Stimulated activated CD4-positive, alpha-beta T cell treated with anti-CD3 and anti-CD28 coated beads, Interleukin-15, amount 100 ng/mL, for 48 hours (primary cell): ENCODE measurements at regions not wholly inside any gene's neighbourhood (a gene's known extent, or its start where the extent isn't known, plus 50 kb on each side); places are given as distances from the start of the nearest gene placed in this dataset.

Experiments
- DNase-seq, 2 donors: peaks; one replicate each; pipeline ENCODE4 v3.0.0-alpha.2; 2020; ENCODE audit warnings: low read depth in 2 of 2

DNA sequence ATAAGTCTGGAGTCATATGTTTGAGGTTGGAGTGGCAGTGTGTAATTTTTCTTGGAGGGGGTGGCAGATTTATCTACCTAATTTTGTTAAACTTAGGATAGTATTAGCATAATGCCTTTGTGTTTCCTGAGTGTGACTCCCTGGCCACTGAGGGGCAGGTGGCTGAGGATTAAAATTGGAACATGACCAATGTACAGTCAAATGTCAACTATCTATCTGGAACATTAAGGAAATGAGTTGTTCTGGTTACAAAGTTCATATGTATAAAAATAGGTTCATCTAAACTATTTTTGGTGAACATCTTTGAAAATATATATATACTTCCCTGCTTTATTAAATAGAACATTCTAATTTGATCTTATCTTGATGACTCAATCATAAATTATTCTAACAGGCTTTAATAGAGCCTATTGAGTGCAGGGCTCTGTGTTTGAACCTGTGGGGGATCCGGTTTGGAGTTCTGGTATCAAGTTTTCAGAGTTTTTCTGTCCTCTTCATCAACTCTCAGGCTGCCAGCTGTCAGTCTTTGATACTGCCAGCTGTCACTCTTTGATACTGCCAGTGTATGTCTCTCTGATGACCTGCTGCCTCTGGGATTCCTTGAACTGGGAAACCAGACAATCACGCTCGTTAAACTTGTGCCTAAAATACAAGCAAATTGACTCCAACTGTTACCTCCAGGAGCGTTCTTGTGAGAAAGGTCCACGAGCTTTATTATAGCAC, 309.6 kb downstream of the METTL15 start:
- DNase-seq: no peak

DNA sequence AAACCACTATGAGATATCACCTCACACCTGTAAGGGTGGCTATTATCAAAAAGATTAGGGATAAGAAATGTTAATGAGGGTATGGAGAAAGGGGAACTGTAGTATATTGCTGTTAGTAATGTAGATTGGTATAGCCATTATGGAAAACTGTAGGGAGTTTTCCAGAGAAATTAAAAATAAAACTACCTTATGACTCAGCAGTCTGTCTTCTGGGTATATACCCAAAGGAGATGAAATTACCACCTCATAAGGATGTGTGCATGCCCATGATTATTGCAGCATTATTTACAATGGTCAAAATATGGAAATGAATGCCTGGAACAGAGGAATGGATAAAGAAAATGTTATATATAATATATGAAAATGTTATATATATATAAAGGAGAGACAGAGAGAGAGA, 303.8 kb downstream of the METTL15 start:
- no peak for DNase-seq

DNA sequence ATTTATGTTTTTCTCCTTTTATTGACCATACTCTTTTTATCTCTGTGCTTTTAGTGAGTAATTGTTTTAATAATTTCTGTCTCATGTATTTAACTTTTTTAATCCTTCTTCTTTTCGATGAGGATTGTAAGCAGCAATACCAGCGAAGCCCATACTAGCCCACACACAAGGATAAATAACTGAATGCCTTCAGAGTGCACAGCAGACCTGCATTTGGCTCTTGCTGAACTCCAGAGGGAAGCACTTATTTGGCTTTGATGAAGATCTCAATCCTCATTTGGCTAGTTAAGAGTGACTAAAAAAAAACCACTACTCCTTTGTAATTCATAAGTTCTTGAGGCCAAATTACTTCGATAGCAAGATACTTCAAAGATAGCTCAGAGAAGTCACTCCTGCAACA, 293.3 kb downstream of the METTL15 start:
- no peak for DNase-seq

DNA sequence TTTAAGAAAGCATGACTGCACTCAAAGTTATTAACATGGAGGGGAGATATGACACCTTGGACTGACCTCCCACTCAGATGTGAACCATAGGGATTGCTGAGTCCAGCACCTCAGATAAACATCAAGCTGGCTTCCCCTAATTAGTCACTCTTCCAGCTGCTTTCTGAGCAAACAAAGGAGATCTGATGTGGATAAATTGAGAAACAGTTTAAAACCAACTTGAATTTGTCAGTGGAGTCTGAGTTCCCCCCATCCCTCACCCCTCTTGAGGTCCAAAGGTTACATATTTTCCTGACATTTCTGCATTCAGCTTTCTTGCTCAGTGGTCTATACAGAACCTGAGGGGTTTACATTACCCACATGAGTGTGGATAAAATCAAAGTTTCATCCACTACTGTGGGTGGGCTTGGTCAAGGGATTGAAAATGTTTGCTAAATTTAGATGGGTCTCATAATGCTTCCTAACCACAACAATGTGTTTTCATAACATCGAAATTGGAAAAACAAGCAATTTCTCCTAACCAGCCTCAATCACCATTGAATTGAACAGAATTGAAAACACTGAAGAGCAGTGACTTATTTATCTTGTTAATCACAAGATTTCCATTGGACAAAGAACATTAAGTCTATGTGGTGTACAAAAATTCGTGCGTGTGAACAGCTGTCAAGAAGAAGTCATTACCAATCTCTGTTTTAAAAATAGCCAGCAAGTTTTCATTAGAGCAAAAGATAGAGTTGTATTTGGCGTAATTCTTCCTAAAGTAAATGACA, 292.3 kb downstream of the METTL15 start:
- no peak for DNase-seq

GRCh38 chr11:28393348-28393747, 285.2 kb downstream of the METTL15 start:
- no peak for DNase-seq

- no peak for DNase-seq
Observed at GRCh38 chr11:28384418-28384817, 276.2 kb downstream of the METTL15 start.

GRCh38 chr11:28383456-28383855, 275.3 kb downstream of the METTL15 start:
- DNase-seq: no peak
